Trophoblast cell (in vitro differentiated cells and primary cell): ENCODE measurements at regions not wholly inside any gene's neighbourhood (a gene's known extent, or its start where the extent isn't known, plus 50 kb on each side); places are given as distances from the start of the nearest gene placed in this dataset.

Experiments
- DNase-seq, 2 donors: peaks; one replicate each; pipeline ENCODE4 v3.0.0-alpha.2; 2016
- H2AFZ ChIP-seq: 2 replicates; pipeline ENCODE4 v1.6.1; 2013; ENCODE audit warnings: low read length, moderate library complexity, mild to moderate bottlenecking; ENCODE audit not compliant: insufficient read depth, poor library complexity
- H2AK5ac ChIP-seq: 2 replicates; pipeline ENCODE4 v1.6.1; 2013; ENCODE audit warnings: mild to moderate bottlenecking, low read length
- H2BK120ac ChIP-seq: 2 replicates; pipeline ENCODE4 v1.6.1; 2013; ENCODE audit warnings: low read length, mild to moderate bottlenecking, moderate library complexity; ENCODE audit not compliant: insufficient read depth, poor library complexity
- H2BK12ac ChIP-seq: 2 replicates; pipeline ENCODE4 v1.6.1; 2013; ENCODE audit warnings: mild to moderate bottlenecking, low read length, moderate library complexity
- H2BK5ac ChIP-seq: 2 replicates; pipeline ENCODE4 v1.6.1; 2013; ENCODE audit warnings: low read length, low read depth, moderate library complexity, mild to moderate bottlenecking; ENCODE audit not compliant: poor library complexity
- H3K14ac ChIP-seq: 2 replicates; pipeline ENCODE4 v1.6.1; 2013; ENCODE audit warnings: mild to moderate bottlenecking, low read length
- H3K18ac ChIP-seq: 2 replicates; pipeline ENCODE4 v1.6.1; 2013; ENCODE audit warnings: mild to moderate bottlenecking, low read length
- H3K23ac ChIP-seq: 2 replicates; pipeline ENCODE4 v1.6.1; 2013; ENCODE audit warnings: low read length
- H3K27ac ChIP-seq: 2 replicates; pipeline ENCODE4 v1.5.1; 2013; ENCODE audit warnings: low read depth, mild to moderate bottlenecking, inconsistent platforms, low read length, moderate library complexity
- H3K27me3 ChIP-seq: 2 replicates; pipeline ENCODE4 v1.6.1; 2013; ENCODE audit warnings: inconsistent platforms, mild to moderate bottlenecking, low read length, moderate library complexity; ENCODE audit not compliant: insufficient read depth
- H3K36me3 ChIP-seq, 2 experiments: 1 replicate in 1 of 2; 2 replicates in 1 of 2; pipeline ENCODE4 v1.6.1; 2013; ENCODE audit warnings: low read length in 2 of 2, mild to moderate bottlenecking in 2 of 2, moderate library complexity in 1 of 2; ENCODE audit not compliant: insufficient read depth in 2 of 2, control insufficient read depth in 1 of 2
- H3K4ac ChIP-seq: 2 replicates; pipeline ENCODE4 v1.6.1; 2013; ENCODE audit warnings: low read depth, mild to moderate bottlenecking, low read length, moderate library complexity
- H3K4me1 ChIP-seq, 2 experiments: 1 replicate in 1 of 2; 2 replicates in 1 of 2; pipeline ENCODE4 v1.6.1; 2013; ENCODE audit warnings: low read length in 2 of 2, mild to moderate bottlenecking in 2 of 2, moderate library complexity in 1 of 2; ENCODE audit not compliant: insufficient read depth in 2 of 2, control insufficient read depth in 1 of 2
- H3K4me2 ChIP-seq: 2 replicates; pipeline ENCODE4 v1.6.1; 2013; ENCODE audit warnings: inconsistent platforms, mild to moderate bottlenecking, low read length, moderate library complexity
- H3K4me3 ChIP-seq: 2 replicates; pipeline ENCODE4 v1.5.1; 2013; ENCODE audit warnings: mild to moderate bottlenecking, low read depth, low read length, inconsistent platforms
- H3K79me1 ChIP-seq: one replicate; pipeline ENCODE4 v1.6.1; 2013; ENCODE audit warnings: low read length
- H3K79me2 ChIP-seq: 2 replicates; pipeline ENCODE4 v1.6.1; 2013; ENCODE audit warnings: low read length, mild to moderate bottlenecking; ENCODE audit not compliant: control insufficient read depth, insufficient read depth, poor library complexity
- H3K9ac ChIP-seq: 2 replicates; pipeline ENCODE4 v1.6.1; 2013; ENCODE audit warnings: mild to moderate bottlenecking, low read length
- H3K9me3 ChIP-seq: 2 replicates; pipeline ENCODE4 v1.6.1; 2013; ENCODE audit warnings: low read depth, mild to moderate bottlenecking, control low read depth, inconsistent platforms, low read length; ENCODE audit not compliant: insufficient read depth
- H4K12ac ChIP-seq: 2 replicates; pipeline ENCODE4 v1.6.1; 2013; ENCODE audit warnings: low read depth, mild to moderate bottlenecking, low read length, moderate library complexity
- H4K8ac ChIP-seq: 2 replicates; pipeline ENCODE4 v1.6.1; 2013; ENCODE audit warnings: low read depth, mild to moderate bottlenecking, low read length, moderate library complexity
- H4K91ac ChIP-seq: one replicate; pipeline ENCODE4 v1.6.1; 2013; ENCODE audit warnings: low read depth, mild to moderate bottlenecking, low read length, moderate library complexity
- WGBS: extraction: QIAGEN DNeasy Blood & Tissue Kit; methylation state at CpG from one replicate; pipeline ENCODE4 v1.1.7; 2013; ENCODE audit warnings: missing lambda C conversion rate; ENCODE audit not compliant: insufficient read length, insufficient coverage; ENCODE audit errors: extremely low coverage; 5-methylcytosine and 5-hydroxymethylcytosine counted together

DNA sequence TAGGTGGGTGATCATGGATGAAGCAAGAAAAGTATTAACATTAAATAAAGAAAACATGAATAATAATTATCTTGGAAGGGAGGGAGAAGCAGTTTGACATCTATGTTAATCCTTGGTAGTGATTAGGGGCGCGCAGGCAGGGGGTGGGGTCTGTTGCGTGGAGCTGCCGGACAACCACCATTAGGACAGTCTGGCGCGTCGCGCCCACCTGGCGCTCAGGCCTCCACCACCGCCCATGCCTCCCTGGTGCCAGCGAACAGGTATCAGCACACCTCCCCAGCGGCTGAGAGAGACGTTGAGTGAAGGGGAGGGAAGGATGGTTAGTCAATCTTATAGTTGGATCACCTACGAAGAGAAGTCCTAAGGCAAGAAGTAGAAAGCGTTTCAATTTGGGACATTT is 94.2 kb upstream of the CDK1 start:
- Histone ChIP-seq H3K79me2 (no peaks in the 10 kb centered on the region), H3K79me1 (no peaks in the 10 kb centered on the region), H3K27ac (no peak overlapping the region), H3K14ac (no peak overlapping the region), H2BK5ac (no peak overlapping the region), H3K9me3 (no peaks in the 10 kb centered on the region), H3K27me3 (no peaks in the 10 kb centered on the region), H2BK120ac (no peak overlapping the region), H3K4me2 (no peak overlapping the region), H3K4ac (no peak overlapping the region), H4K91ac (no peak overlapping the region), H3K18ac (no peak overlapping the region), H3K23ac (no peak overlapping the region), H2AK5ac (no peak overlapping the region), H3K4me1 (no peaks in the 10 kb centered on the region), H3K9ac (no peak overlapping the region), H3K36me3 (no peaks in the 10 kb centered on the region), H4K8ac (no peak overlapping the region), H2AFZ (no peak overlapping the region), H4K12ac (no peak overlapping the region), H3K4me3 (no peak overlapping the region), H2BK12ac (no peak overlapping the region)
- DNase-seq: no peak
- no CpG with 5 or more reads among the region's 15 CpGs for WGBS

DNA sequence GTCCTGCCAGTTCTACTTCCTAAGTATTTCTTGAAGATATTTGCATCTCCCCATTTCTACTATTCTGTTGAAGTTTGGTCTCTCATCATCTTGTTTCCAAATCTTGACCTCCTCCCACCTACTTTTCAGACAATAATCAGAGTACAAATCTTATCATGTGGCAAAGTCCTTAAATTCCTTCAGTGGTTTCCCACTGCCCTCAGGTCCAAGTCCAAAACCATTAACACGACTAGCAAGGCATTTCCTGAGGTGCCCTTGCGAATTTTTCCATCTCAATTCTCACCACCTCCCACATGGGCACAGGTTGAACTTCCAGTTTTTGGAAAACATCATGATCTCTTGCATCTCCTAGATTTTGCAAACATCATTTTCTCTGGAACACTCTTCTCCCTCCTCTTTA is 97.2 kb upstream of the CDK1 start:
- no peak overlapping the region for H3K4ac ChIP-seq
- no peak overlapping the region for H2AK5ac ChIP-seq
- H3K4me2 ChIP-seq: no peak overlapping the region
- H3K4me3 ChIP-seq: no peak overlapping the region
- H3K23ac ChIP-seq: no peak overlapping the region
- H2AFZ ChIP-seq: no peak overlapping the region
- no peak overlapping the region for H4K91ac ChIP-seq
- no peaks in the 10 kb centered on the region for H3K79me1 ChIP-seq
- no peaks in the 10 kb centered on the region for H3K4me1 ChIP-seq
- H4K8ac ChIP-seq: no peak overlapping the region
- H3K18ac ChIP-seq: no peak overlapping the region
- H2BK120ac ChIP-seq: no peak overlapping the region
- WGBS: no CpG with 5 or more reads among the region's 2 CpGs
- H3K79me2 ChIP-seq: no peaks in the 10 kb centered on the region
- no peak overlapping the region for H3K14ac ChIP-seq
- DNase-seq: no peak
- no peaks in the 10 kb centered on the region for H3K36me3 ChIP-seq
- H3K9ac ChIP-seq: no peak overlapping the region
- H2BK12ac ChIP-seq: no peak overlapping the region
- H3K27ac ChIP-seq: no peak overlapping the region
- no peak overlapping the region for H4K12ac ChIP-seq
- no peaks in the 10 kb centered on the region for H3K9me3 ChIP-seq
- H3K27me3 ChIP-seq: no peaks in the 10 kb centered on the region
- no peak overlapping the region for H2BK5ac ChIP-seq

DNA sequence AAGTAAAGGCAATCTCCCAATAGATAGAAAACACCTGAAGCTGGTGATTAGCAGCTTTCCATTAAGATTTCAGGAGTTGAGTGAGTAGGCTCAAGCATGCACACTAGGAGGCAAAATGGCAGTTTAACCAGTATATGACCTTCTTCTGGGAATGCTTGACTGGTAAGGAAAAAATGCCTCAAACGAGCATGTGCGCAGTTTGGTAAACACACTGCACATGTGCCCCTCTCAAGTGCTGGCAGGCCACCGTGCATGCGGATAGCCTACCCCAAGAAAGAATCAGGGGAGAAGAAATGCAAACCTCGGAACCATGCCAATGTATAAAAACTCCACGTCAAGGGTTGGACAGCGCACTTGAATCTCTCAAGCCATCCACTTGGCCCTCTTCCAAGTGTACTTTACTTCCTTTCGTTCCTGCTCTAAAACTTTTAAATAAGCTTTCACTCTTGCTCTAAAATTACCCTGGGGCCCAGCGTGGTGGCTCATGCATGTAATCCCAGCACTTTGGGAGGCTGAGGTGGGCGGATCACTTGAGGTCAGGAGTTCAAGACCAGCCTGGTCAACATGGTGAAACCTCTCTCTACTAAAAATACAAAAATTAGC is 98.8 kb upstream of the CDK1 start:
- no peaks in the 10 kb centered on the region for H3K9me3 ChIP-seq
- no peak overlapping the region for H3K27ac ChIP-seq
- no peak overlapping the region for H3K4ac ChIP-seq
- H3K4me1 ChIP-seq: no peaks in the 10 kb centered on the region
- no peak overlapping the region for H3K4me2 ChIP-seq
- H3K18ac ChIP-seq: no peak overlapping the region
- no peak overlapping the region for H2BK5ac ChIP-seq
- no peak overlapping the region for H3K23ac ChIP-seq
- H3K14ac ChIP-seq: no peak overlapping the region
- H2BK12ac ChIP-seq: no peak overlapping the region
- WGBS: no CpG with 5 or more reads among the region's 10 CpGs
- no peak overlapping the region for H2AFZ ChIP-seq
- H3K79me2 ChIP-seq: no peaks in the 10 kb centered on the region
- H4K8ac ChIP-seq: no peak overlapping the region
- H3K4me3 ChIP-seq: no peak overlapping the region
- H2BK120ac ChIP-seq: no peak overlapping the region
- no peak overlapping the region for H4K91ac ChIP-seq
- H3K79me1 ChIP-seq: no peaks in the 10 kb centered on the region
- no peaks in the 10 kb centered on the region for H3K27me3 ChIP-seq
- no peak for DNase-seq
- H2AK5ac ChIP-seq: no peak overlapping the region
- H4K12ac ChIP-seq: no peak overlapping the region
- no peak overlapping the region for H3K9ac ChIP-seq
- no peaks in the 10 kb centered on the region for H3K36me3 ChIP-seq

DNA sequence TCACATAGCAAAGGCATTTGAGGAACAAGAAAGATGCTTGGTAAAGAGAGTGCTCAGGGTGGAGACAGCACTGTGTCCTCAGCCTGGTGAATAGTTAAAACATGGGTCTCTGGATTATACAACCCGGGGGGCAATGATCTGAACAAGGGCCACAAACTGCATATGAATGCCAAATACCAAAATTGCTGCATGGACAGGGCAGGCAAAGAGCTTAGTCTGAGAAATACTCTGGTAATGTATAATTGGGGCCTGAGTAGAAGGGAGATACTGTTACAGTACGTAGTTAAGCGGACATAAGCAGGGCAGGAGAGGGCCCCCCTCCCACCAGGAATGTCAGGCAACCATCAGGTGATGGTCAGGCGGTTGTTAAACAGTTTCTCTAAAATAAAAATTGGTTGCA is 99.3 kb upstream of the CDK1 start:
- no peak overlapping the region for H3K9ac ChIP-seq
- no peak overlapping the region for H3K14ac ChIP-seq
- no peak overlapping the region for H2BK12ac ChIP-seq
- no peak for DNase-seq
- no peaks in the 10 kb centered on the region for H3K36me3 ChIP-seq
- H2BK5ac ChIP-seq: no peak overlapping the region
- H2AK5ac ChIP-seq: no peak overlapping the region
- no peaks in the 10 kb centered on the region for H3K4me1 ChIP-seq
- no peak overlapping the region for H3K18ac ChIP-seq
- H2AFZ ChIP-seq: no peak overlapping the region
- no peak overlapping the region for H3K27ac ChIP-seq
- H3K27me3 ChIP-seq: no peaks in the 10 kb centered on the region
- H4K91ac ChIP-seq: no peak overlapping the region
- no peaks in the 10 kb centered on the region for H3K79me1 ChIP-seq
- no peak overlapping the region for H3K4me2 ChIP-seq
- H3K79me2 ChIP-seq: no peaks in the 10 kb centered on the region
- no CpG with 5 or more reads among the region's 4 CpGs for WGBS
- no peak overlapping the region for H3K4me3 ChIP-seq
- H2BK120ac ChIP-seq: no peak overlapping the region
- H4K8ac ChIP-seq: no peak overlapping the region
- no peak overlapping the region for H3K23ac ChIP-seq
- H3K4ac ChIP-seq: no peak overlapping the region
- H3K9me3 ChIP-seq: no peaks in the 10 kb centered on the region
- no peak overlapping the region for H4K12ac ChIP-seq
